HG03196 (cell line): ENCODE measurements at regions not wholly inside any gene's neighbourhood (a gene's known extent, or its start where the extent isn't known, plus 50 kb on each side); places are given as distances from the start of the nearest gene placed in this dataset.

Experiments
- ATAC-seq: cut with Tn5 transposase; IDR thresholded peaks from one replicate; pipeline ENCODE4 v1.9.1; 2021; ENCODE audit not compliant: unreplicated experiment

- no peak for ATAC-seq
These were observed 250.3 kb downstream of the GPR37 start for GRCh38 chr7:124515106-124515830.

DNA sequence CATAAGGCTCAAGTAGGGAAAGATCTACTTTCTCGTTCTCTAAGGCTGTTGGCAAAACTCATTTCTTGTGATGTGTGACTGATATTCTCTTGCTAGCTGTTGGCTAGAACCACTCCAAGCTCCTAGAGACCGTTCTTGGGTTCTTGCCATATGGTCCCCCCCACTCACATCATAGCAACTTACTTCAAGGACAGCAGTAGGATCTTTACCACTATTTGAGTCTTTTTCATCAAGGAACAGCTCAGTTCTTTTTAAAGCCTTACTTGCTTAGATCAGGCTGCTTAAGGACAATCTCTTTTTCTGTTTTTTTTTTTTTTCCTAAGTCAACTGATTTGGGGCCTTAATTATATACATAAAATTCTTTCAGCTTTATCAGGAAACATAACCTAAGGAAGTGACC, 251.1 kb downstream of the GPR37 start:
- ATAC-seq, result no peak

DNA sequence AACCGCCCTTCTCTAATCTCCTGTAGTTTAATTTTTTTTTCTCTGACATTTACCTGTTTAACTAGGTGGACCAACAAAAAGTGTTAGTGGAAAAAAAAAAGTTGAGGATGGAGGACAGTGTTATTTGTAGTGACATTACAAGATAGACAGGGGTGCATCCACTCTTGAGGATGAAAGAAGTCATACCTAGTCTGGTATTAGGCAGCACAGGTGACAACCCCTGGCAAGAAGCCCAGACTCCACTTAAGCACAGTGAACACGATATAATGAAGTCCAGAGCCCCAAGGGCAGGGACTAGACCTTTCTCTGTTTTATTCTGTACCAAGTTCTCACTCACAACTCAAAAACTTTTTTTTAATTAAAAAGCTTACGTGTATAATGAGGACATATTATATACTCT, 268.4 kb downstream of the GPR37 start:
- ATAC-seq, result no peak

DNA sequence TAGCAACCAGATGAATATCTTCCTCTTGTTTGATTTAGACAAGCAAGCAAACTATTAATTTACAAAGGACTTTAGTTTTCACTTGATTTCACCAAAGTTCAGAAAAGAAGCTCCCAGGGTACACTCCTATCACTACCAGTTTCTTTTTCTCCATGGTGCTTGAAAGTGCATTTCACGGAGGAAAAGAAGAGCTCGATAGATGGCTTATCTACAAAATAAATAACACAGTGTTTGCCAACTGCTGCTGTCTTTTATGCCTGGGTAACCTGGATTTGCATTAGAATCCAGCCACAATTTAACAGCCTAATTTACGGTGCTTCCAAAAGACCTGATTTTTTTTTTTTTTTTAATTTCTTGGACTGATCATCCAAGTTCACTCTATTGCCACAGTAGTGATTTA, 275.7 kb downstream of the GPR37 start:
- ATAC-seq, result no peak

DNA sequence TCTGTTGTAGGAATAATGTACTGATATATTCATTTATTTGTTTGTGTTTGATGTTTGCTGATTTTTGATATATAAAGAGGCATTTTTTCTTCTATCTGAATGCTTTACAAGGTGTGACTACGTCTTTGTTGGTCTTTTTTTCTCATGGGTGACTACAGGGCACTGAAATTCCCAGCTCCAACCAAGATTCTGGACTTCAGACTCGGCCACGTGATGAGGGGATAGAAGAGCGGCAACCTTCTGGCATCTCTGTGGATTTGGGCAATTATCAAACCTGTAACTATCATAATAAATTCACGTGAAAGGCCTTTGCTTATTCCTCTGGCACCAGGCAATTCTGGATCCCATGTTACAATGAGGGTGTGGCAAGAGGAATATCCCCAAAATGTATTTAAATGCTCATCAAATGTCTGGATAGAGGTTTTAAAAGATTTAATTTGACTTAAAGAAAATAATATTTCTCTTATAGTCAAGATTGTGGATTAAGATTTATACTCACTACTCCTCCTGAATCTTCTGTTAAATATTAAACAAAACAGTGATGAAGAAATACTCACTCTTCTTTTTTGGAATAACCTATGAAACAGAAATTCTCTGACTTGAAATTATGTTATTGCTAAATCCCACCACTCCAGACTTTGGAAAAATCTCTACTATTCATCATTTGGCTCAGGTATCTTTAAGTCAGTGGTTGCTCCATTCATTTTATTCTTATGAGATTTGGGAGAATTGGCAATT, 276.3 kb downstream of the GPR37 start:
- ATAC-seq, result no peak

DNA sequence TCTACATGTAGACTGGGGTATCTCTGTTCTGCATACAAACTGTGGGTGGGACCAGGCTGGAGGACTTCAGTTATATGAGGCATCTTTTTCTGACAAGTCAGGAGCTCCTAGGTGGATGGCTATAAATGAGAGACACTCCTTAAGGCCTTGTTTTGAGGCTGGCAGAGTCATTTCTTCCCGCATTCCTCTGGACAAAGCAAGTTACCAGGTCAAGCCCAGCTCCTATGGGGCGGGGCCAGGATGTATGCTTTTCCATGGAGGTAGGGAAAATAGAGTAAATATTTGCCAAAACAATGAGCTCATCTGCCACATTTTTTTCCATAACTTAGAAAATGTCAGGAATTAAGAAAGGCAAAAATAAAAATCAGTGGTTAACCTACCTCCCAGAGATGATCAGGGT, 283.4 kb downstream of the GPR37 start:
- ATAC-seq, result no peak

- ATAC-seq, result no peak
These were observed 284.7 kb downstream of the GPR37 start for GRCh38 chr7:124480821-124481290.

DNA sequence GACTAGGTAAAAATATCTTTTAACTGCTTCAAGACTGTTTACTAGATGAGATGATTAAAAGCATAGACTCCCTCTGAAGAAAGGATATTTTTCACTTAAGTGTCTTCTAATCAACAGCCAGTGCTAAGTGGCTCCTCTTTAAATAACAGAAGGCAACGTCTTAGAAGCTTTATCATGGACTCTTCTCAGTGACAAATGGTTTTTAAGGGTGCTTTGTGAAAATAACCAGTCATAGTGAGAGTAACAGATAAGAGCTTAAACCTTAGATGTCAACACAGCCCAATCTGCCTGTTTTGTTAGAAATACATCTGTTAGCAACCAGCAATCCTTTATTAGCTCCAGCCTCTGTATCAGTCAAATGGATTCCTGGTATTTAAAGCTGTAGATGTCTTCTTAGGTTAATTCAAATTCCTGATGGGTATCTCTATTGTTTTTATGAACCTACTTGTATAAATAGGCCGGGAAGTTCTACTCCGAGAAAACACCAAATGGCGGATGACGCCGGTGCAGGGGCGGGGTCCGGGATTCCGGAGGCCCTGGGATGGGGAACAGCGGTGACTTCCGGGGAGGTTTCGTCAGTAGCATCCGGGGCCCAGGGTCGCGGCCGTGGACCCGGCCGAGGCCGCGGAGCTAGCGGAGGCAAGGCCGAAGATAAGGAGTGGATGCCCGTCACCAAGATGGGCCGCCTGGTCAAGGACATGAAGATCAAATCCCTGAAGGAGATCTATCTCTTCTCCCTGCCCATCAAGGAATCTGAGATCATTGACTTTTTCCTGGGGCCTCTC, 285.4 kb downstream of the GPR37 start:
- no peak for ATAC-seq

DNA sequence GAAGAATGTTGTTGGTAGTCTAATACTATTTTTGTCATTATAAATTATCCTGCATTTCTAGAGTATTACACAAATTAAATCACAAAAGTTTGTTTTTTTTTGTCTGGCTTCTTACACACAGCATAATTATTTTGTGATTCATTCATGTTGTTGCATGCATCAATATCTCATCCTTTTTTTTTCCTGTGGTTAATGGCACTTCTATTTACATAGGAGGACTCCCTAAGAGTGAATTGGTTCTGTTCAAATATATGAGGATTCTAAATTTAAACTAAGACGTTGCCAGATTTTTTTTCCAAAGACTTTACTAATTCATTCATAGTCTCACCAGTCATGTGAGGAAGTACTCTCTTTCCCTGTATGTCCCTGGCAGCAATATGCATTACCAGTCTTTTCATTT, 303.3 kb downstream of the GPR37 start:
- no peak for ATAC-seq

DNA sequence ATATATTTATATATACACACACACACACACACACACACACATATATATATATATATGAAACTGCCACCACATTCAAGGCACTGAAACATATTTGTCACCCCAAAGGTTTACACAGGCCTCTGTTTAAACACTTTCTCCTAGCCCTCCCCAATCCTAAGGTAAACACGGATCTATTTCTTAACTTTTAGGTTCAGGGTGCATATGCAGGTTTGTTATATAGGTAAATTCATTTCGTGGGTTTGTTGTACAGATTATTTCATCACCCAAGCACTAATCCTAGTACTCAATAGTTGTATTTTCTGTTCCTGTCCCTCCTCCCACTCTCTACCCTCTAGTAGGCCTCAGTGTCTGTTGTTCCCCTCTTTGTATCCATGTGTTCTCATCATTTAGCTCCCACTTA, 305.0 kb downstream of the GPR37 start:
- no peak for ATAC-seq

GRCh38 chr7:124460056-124460450, 305.5 kb downstream of the GPR37 start:
- ATAC-seq, result no peak

DNA sequence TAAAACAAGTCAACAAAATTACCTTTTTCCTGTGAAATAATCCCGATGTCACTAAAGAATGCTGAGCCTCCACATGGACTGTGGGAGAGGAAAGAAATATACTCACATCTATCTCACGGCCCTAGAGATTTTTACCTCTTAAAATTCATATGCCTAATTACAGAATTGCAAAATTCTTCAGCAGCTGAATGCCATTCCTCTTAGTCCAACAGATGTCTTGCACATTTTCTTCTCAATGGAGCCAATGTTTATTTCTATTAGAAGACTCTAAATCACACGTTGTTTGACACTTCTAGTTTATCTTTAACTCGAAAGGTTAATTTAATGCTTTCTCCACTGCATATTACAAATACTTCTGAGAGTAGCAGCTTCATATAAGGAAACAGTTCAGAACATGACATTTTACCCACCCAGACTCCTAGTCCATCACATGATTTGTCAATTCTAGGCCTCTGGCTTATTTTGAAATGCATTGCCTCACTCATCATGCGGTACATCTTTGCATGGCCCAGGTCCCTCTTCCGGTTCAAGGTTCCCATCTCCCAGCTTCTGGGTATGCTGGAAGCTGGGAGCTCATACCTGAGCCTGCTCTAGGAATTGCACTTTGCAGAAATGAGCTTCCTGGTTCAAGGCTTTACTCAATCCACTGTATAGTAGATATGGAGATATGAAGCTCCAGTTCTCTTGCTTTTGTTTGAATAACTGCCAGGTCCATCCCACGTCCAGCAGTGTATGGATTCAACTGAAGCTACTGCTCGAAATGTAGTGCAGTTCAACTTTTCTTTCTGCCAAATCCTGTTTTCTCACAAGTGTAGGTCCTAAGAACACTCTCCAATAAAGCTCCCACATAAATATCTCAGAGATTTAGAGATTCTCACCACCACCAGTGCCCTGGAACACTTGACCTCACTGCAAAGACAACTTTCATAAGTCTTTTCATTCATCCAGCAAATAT, 306.2 kb downstream of the GPR37 start:
- no peak for ATAC-seq

DNA sequence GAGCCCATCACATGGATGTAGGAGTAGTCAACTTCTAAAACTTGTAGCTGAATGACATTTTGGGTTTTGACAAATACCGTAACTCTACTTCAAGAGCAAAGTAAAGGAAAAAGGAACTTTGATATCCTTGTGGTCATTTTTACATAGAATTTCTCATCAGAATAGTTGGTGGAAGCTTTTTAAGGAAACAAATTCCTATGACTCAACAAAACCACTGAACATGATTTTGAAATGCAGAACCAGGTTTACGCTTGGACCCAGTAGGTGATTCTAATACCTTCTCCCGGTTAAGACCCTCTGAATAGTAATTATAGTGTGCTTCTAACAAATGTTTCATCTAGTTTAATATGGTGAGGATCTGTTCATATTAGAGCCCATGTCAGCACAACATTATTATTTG, 307.8 kb downstream of the GPR37 start:
- ATAC-seq, result no peak

GRCh38 chr7:124456286-124456685, 309.3 kb downstream of the GPR37 start:
- ATAC-seq, result no peak

DNA sequence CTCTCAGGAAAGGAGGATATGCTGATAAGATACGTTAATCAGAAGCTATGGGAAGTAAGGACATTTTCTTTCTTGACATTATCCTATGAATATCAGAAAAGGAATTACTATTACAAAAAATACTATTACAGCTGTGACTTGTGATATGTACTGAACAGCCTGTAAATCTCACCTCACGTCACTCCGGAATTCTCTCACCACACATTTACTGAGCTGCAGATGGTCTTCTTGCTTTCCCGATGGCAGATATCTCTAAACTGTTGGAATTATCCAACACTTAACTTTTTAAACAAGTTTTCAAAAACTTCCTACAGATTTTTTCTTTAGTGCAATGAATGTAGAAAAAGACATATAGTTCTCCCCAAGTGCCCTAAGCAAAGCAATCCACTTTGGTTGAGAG, 313.4 kb downstream of the GPR37 start:
- no peak for ATAC-seq

- ATAC-seq, result no peak
These were observed 315.7 kb downstream of the GPR37 start for GRCh38 chr7:124449896-124450295.

DNA sequence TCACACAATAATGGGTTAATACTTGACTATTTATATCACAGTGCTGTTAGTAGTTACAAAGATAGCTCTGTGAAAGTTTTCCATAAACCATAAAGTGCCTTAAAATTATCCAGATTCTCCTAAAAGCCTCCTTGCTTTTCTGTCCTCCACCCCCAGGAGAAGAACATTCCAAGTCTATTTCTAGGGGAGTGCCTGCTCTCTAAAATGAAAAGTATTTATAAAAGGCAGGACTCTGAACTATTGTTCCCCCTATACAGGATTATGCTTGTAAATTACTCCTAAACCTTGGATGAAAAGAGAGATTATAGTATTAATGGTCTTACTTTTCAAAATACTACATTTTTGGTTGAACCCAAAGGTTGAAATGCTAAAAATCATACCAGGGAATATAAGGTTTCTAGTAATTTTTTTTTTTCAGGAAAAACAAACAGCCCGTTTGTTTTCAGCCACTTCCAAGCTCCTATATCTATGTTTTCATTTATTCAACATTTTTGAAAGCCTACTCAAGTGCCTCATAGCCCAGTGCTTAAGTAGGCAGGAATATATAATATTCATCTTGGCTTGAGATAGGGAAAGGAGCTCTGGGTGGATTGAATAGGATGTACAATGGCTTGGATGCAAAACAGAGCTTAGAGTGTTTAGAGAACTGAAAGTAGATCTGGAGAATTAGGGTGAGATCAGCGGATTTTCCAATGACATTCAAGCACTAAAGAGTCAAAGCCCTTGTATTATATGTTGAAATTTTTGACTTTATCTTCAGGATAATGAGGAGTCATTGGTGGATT, 320.7 kb downstream of the GPR37 start:
- ATAC-seq, result no peak

- no peak for ATAC-seq
These were observed 321.8 kb downstream of the GPR37 start for GRCh38 chr7:124443762-124444161.

DNA sequence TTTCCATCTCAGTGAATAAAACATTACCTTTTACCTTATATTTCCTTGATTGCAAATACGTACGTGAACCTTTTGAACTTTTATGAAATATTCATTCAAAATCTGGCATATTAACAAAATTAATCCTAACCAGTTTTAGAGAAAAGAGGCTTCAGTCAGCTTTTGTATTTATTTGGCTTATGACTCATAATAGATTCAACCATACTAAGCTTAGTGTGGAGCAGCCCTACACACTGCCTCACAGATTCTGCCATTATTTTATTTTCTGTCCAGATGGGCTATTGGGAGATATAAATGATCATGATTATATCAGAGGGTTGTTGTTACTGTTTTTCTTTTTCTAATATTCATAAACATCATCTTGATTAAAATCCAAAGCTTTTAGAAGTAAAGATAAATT, 325.5 kb downstream of the GPR37 start:
- no peak for ATAC-seq

GRCh38 chr7:124432009-124432578, 333.5 kb downstream of the GPR37 start:
- no peak for ATAC-seq
